GM10248 (cell line): ENCODE measurements at regions not wholly inside any gene's neighbourhood (a gene's known extent, or its start where the extent isn't known, plus 50 kb on each side); places are given as distances from the start of the nearest gene placed in this dataset.
A peak's percentile ranks its signal among the peaks of the same experiment; 100 is the strongest.

ENCODE experiments used
- CTCF ChIA-PET: fragments of 300-600 bp; sonication (Branson Sonifier 250); formaldehyde crosslinking; extraction: SDS; loops from one replicate; lab custom pipeline; 2021; ENCODE audit warnings: antibody characterized with exemption; lab: Yijun Ruan, JAX
- POLR2A ChIA-PET: fragments of 350-650 bp; sonication (Branson Sonifier 250); formaldehyde crosslinking; extraction: SDS; loops from one replicate; lab custom pipeline; 2020; ENCODE audit warnings: antibody characterized with exemption; lab: Yijun Ruan, JAX
- DNase-seq: peaks from one replicate; pipeline ENCODE4 v3.0.0; 2012; ENCODE audit errors: extremely low spot score
- CTCF ChIP-seq: IDR thresholded peaks from 2 replicates; pipeline ENCODE4 v1.5.1; 2012; ENCODE audit warnings: mild to moderate bottlenecking, low read depth; ENCODE audit errors: extremely low read depth, missing control alignments, control extremely low read depth

- ChIA-PET POLR2A (no interaction called here), CTCF (interaction anchor here (0.6 to 4.3 kb wide), 9 partner anchors 9 to 265 kb away, joined by 3 to 25 read pairs (median 5); no protein-coding TSS in a partner anchor)
- TF ChIP-seq CTCF, result peak; percentile 62
- DNase-seq, result peak; percentile 48
Measured at GRCh38 chr5:69024241-69024651, 69.6 kb upstream of the SLC30A5 start.

DNA sequence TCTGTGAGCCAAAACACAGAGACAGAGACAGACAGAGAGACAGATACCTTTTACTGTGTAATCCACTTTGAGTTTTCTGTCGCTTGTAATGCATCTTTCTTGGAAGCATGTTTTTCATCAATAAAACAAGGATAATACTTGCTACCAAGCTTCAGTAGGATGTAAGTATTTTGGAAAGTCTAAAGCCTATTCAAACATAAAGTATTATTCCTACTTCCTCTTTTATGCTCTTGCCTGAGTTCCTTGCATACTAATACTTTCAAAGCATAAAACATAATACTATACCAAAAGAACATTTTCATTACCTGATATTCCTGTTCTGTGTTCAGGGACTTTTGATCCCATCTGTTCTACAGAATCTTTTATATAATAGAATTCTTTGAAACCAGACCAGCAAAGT lies 64.5 kb upstream of the SLC30A5 start:
- CTCF ChIA-PET, result interaction anchor here (1.1 to 3.9 kb wide), 4 partner anchors 10 to 28 kb away, joined by 3 to 19 read pairs (median 4); no protein-coding TSS in a partner anchor
- peak; percentile 19 for DNase-seq
- POLR2A ChIA-PET, result no interaction called here
- no peak for TF ChIP-seq CTCF

DNA sequence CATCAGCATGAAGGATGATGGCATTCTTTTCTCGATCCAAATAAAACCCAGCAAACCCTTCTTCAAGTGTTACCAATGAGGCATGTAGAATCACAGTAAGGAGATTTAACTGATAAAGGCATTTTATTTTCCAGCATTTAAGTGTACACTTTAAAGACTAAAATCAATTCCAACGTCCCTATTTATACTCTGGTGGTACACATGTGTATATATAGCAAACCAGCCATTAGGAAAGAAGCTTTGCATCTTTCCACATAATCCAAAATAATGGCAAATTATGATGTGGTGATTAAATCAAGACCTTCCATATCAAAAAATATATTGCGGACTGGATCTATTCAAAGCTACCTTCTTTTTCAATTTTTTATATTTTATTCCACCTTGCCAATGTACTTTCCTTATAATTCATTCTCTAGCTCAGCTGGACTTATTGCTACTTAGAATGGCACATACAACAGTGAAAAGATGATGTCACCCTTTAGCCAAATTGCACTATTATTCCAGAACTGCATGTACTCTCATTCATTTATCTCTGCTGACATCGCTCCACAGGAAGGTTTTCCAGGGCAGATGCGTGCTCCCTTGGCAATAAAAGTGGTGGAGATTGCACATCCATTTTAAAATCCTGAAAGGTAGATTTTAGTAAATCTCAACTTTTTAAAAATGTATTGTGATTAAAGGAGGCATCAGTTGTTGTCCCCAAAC lies 63.3 kb upstream of the SLC30A5 start:
- ChIA-PET CTCF (interaction anchor here (0.6 to 3.9 kb wide), 4 partner anchors 10 to 308 kb away, joined by 3 to 19 read pairs (median 4); no protein-coding TSS in a partner anchor), POLR2A (no interaction called here)
- no peak for DNase-seq
- TF ChIP-seq CTCF, result no peak

DNA sequence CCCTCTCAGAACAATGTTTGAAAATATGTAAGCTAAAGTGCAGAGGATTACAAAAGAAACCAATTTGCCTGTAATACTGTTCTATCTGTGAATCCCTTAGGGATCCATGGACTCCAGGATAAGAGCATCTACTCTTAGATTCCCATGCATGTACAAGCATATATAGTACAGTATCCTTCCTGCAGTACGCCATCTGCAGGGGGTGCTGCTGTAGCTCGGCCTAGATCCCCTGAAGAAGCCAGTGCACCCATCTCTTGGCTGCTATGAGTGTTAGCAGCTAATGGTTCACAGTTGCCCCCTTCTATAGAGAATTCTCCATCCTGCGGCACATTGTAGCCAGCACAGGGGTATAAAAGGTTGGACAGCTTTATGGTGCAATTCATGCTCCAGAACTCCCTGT lies 61.8 kb upstream of the SLC30A5 start:
- TF ChIP-seq CTCF, result no peak
- ChIA-PET CTCF (interaction anchor here (1.2 to 3.9 kb wide), 3 partner anchors 9 to 17 kb away, joined by 3 to 19 read pairs (median 13); no protein-coding TSS in a partner anchor), POLR2A (no interaction called here)
- DNase-seq, result no peak

DNA sequence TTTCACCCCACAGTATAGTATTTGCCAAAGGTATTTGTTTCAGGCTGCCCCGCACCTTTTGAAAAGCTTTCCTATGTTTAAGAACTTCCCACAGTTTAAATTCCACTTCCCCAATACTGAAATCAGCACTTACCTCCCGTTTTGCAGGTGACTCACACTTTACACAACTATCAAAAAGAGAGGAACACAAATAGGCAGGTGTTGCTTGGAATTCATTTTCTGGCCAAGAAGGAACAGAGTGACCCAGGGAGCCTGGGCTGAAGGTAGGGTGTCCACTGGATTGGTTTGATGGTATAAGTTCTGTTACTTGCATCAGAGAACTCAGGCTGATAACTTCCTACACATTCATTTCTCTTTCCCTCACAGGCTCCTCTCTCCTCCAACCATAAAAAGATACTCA lies 60.1 kb upstream of the SLC30A5 start:
- POLR2A ChIA-PET, result no interaction called here

GRCh38 chr5:69034898-69035297 lies 58.9 kb upstream of the SLC30A5 start:
- POLR2A ChIA-PET, result no interaction called here
- TF ChIP-seq CTCF, result no peak
- CTCF ChIA-PET, result interaction anchor here (1.0 kb wide), 1 partner anchor 8 kb away, joined by 4 read pairs; no protein-coding TSS in a partner anchor
- no peak for DNase-seq

More for the DNA sequence above, 60.1 kb upstream of the SLC30A5 start:
- CTCF ChIA-PET, result interaction anchor here (1.0 to 2.7 kb wide), 2 partner anchors 9 to 10 kb away, joined by 4 to 13 read pairs; no protein-coding TSS in a partner anchor
- TF ChIP-seq CTCF, result no peak
- no peak for DNase-seq
